GM12873 (cell line): ENCODE measurements at regions not wholly inside any gene's neighbourhood (a gene's known extent, or its start where the extent isn't known, plus 50 kb on each side); places are given as distances from the start of the nearest gene placed in this dataset.

Experiments used
- TF ChIP-seq, protein P1 (sequence below): IDR thresholded peaks from 2 replicates; pipeline ENCODE4 v1.5.1; 2012; ENCODE audit warnings: low read depth, mild to moderate bottlenecking, moderate library complexity, low read length, control low read depth; ENCODE audit not compliant: insufficient read depth; ENCODE audit errors: missing control alignments

DNA sequence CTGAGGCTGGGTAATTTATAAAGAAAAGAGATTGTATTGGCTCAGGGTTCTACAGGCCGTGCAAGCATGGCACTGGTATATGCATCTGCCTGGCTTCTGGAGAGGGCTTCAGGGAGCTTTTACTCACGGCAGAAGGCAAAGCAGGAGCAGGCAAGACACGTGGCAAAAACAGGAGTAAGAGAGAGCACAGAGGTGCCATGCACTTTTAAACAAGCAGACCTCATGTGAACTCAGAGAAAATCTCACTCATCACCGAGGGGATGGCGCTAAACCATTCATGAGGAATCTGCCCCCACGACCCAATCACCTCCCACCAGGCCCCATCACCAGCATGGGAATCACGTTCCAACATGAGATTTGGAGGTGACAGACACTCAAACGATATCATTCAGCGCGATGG, 400.7 kb upstream of the RUNX1 start:
- TF ChIP-seq, protein P1, sequence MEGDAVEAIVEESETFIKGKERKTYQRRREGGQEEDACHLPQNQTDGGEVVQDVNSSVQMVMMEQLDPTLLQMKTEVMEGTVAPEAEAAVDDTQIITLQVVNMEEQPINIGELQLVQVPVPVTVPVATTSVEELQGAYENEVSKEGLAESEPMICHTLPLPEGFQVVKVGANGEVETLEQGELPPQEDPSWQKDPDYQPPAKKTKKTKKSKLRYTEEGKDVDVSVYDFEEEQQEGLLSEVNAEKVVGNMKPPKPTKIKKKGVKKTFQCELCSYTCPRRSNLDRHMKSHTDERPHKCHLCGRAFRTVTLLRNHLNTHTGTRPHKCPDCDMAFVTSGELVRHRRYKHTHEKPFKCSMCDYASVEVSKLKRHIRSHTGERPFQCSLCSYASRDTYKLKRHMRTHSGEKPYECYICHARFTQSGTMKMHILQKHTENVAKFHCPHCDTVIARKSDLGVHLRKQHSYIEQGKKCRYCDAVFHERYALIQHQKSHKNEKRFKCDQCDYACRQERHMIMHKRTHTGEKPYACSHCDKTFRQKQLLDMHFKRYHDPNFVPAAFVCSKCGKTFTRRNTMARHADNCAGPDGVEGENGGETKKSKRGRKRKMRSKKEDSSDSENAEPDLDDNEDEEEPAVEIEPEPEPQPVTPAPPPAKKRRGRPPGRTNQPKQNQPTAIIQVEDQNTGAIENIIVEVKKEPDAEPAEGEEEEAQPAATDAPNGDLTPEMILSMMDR = no peak

GRCh38 chr21:35448876-35449599, 399.9 kb upstream of the RUNX1 start:
- TF ChIP-seq, protein P1 = no peak

GRCh38 chr21:35444391-35444790, 395.3 kb upstream of the RUNX1 start:
- TF ChIP-seq, protein P1 = no peak

DNA sequence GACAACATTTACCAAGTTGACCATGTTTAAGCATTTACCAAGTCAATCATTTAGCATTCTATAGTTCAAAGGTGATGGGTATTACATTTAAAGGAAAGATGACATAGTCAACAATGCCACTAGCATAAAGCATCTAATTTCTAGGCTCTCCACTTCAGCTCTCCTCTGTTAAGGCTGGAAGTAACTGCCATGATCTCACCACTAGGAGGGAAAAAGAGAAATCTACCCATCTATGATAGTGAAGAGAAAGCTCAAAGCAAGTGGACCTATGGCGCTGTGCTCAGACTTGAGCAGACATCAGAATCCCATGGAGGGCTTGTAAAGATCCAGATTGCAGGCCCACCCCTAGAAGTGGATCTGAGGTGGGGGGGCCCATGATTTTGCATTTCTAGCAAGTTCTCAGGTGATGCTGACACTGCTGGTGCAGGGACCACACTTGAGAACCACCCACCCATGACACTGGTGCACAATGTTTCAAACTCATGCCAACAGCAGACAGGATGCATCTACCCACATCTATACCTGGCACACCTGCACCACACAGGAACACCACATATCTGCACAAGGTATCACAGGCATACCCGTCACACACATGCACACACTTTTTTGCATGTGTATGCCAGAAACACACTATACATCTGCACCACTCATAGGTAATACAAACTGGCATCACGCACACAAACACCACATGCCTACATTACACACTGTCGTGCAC, 392.9 kb upstream of the RUNX1 start:
- TF ChIP-seq, protein P1 = no peak

DNA sequence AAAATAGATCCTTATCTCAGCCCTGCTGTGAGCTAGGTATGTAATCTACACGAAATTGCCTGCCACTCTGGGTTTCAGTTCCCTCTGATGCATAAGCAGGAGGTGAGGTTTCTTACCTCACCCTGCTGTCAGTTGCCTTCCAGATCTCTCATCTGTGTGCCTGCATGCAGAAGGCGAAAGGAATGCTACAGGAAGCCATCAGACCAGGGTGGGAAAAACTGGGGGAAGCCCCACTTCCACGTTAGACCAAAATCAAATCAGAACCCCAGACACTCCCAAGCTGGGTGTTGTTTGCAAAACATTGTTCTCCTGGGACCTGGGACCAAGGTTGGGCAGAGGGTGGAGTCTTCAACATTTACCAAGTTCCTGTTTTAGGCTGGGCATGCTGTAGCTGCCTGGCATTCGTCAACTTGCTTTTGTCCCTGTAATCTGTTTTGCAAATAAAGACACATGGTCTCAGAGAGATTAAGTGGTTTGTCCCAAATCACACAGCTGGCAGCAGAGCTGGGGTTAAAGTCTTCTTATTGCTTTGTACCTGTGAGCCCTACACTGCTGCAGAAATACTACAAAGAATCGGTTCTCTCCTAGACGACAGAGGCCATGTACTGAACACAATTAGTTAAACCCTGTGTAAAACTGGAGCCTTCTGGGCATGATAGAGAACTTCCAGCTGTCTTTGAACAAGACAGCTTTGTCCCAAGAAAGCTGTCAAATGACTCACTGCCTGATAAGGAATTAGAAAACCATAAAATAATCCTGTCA, 389.7 kb upstream of the RUNX1 start:
- TF ChIP-seq, protein P1 = no peak

- TF ChIP-seq, protein P1 = no peak
Measured at GRCh38 chr21:35437941-35438340, 388.8 kb upstream of the RUNX1 start.

DNA sequence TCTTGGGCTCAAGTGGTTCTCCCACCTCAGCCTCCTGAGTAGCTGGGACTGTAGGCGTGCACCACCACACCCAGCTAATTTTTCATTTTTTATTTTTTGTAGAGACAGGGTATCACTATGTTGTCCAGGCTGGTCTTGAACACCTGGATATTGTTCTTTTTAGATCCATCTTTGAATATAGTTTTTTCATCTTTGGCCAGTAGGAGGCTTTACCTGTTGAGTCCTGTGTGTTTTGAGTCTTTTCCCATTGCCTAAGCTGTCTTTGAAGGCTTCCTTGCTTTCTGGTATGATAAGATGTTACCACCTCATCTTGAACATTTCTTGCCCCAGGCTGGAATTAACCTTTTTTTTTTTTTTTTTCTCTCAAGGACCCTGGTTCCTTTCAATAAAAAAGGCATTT, 387.8 kb upstream of the RUNX1 start:
- TF ChIP-seq, protein P1 = peak; percentile 18
